Right lobe of liver (tissue), 6 donors: ENCODE measurements at regions not wholly inside any gene's neighbourhood (a gene's known extent, or its start where the extent isn't known, plus 50 kb on each side); places are given as distances from the start of the nearest gene placed in this dataset.

Source experiments
- ATAC-seq, 4 donors: fragments of 200-7000 bp; cut with Tn5 transposase; one replicate each; pipeline ENCODE4 v1.9.1; 2020; ENCODE audit warnings: mild to moderate bottlenecking in 4 of 4, moderate library complexity in 4 of 4
- DNase-seq, 3 donors: peaks; one replicate each; pipeline ENCODE4 v3.0.0-alpha.2; 2020
- H3K27ac ChIP-seq, 3 donors: fragments of 200-600 bp; one replicate each; pipeline ENCODE4 v1.8.0; 2022
- H3K27me3 ChIP-seq, 2 donors: fragments of 200-600 bp; one replicate each; pipeline ENCODE4 v1.8.0; 2022
- H3K36me3 ChIP-seq, 4 donors: fragments of 200-600 bp; sonication (generic) in 1 of 4; one replicate each; pipeline versions ENCODE4 v1.5.1 to v1.8.0; 2017 to 2022; ENCODE audit warnings: control low read depth in 1 of 4
- H3K4me1 ChIP-seq, 4 donors: fragments of 200-600 bp; sonication (generic) in 1 of 4; one replicate each; pipeline versions ENCODE4 v1.5.1 to v1.8.0; 2017 to 2022; ENCODE audit warnings: control low read depth in 1 of 4
- H3K4me3 ChIP-seq, 3 donors: fragments of 200-600 bp; one replicate each; pipeline ENCODE4 v1.8.0; 2022
- H3K9me3 ChIP-seq, 4 donors: fragments of 200-600 bp; sonication (generic) in 1 of 4; one replicate each; pipeline versions ENCODE4 v1.5.1 to v1.8.0; 2017 to 2022; ENCODE audit warnings: control low read depth in 1 of 4
- CTCF ChIP-seq, 4 donors: fragments of 200-600 bp in 3 of 4; fragments of 450-650 bp in 1 of 4; IDR thresholded peaks; one replicate each; pipeline versions ENCODE4 v1.5.1 to v1.8.0; 2016 to 2022; ENCODE audit warnings: antibody characterized with exemption in 4 of 4, mild to moderate bottlenecking in 2 of 4
- POLR2A ChIP-seq: fragments of 450-650 bp; IDR thresholded peaks from one replicate; pipeline ENCODE4 v1.6.1; 2017; ENCODE audit warnings: antibody characterized with exemption, mild to moderate bottlenecking
- WGBS: methylation state at CpG from one replicate; pipeline ENCODE4 v1.1.6; 2018; ENCODE audit warnings: low coverage, low lambda C conversion rate; ENCODE audit not compliant: insufficient coverage; ENCODE audit errors: missing lambda C conversion rate; 5-methylcytosine and 5-hydroxymethylcytosine counted together
- intact Hi-C, 2 donors: fragments of 100-400 bp; cut with DNase I; formaldehyde crosslinking; loops; one replicate each; pipeline versions ENCODE4 v1.11.2 to v1.14.1; 2022
- donor health status: DM: no; HTN: yes; CAD: no.
- donor health status: DM: no; HTN: no; CAD: no.
- donor health status: DM: no; HTN: no; CAD: no.
- donor health status: DM: no; HTN: yes; CAD: no.
- donor health status: DM: no; HTN: yes; CAD: no.

- ATAC-seq, result no peak
- DNase-seq, result no peak
- H3K27ac ChIP-seq, result no peak overlapping the region
- TF ChIP-seq POLR2A, result no peak
- TF ChIP-seq CTCF (IDR thresholded peaks at IDR 0.05), result no peak
- H3K27me3 ChIP-seq, result no peaks in the 10 kb centered on the region
- H3K4me3 ChIP-seq, result no peak overlapping the region
- 55% methylated on average over 6 of the region's 6 CpGs for WGBS
- H3K36me3 ChIP-seq, result no peaks in the 10 kb centered on the region
- H3K9me3 ChIP-seq, result no peaks in the 10 kb centered on the region
- intact Hi-C loops, result no loop called here
- H3K4me1 ChIP-seq, result no peaks in the 10 kb centered on the region
Observed at GRCh38 chr15:95278532-95279245, 1047.3 kb downstream of the MCTP2 start.

GRCh38 chr15:95279277-95280019 lies 1048.1 kb downstream of the MCTP2 start:
- no peak overlapping the region for H3K4me3 ChIP-seq
- H3K9me3 ChIP-seq, result no peaks in the 10 kb centered on the region
- no peak for TF ChIP-seq POLR2A
- TF ChIP-seq CTCF (IDR thresholded peaks at IDR 0.05), result no peak
- H3K4me1 ChIP-seq, result no peaks in the 10 kb centered on the region
- intact Hi-C loops, result no loop called here
- H3K36me3 ChIP-seq, result no peaks in the 10 kb centered on the region
- 56% methylated on average over 8 of the region's 8 CpGs for WGBS
- DNase-seq, result no peak
- H3K27ac ChIP-seq, result no peak overlapping the region
- no peak for ATAC-seq
- no peaks in the 10 kb centered on the region for H3K27me3 ChIP-seq

GRCh38 chr15:95280711-95281110 lies 1049.3 kb downstream of the MCTP2 start:
- Histone ChIP-seq H3K4me1 (no peaks in the 10 kb centered on the region), H3K9me3 (no peaks in the 10 kb centered on the region), H3K27me3 (no peaks in the 10 kb centered on the region), H3K27ac (no peak overlapping the region), H3K36me3 (no peaks in the 10 kb centered on the region), H3K4me3 (no peak overlapping the region)
- DNase-seq, result no peak
- intact Hi-C loops, result no loop called here
- WGBS, result 68% methylated on average over 5 of the region's 5 CpGs
- no peak for ATAC-seq
- TF ChIP-seq CTCF (IDR thresholded peaks at IDR 0.05), result no peak
- no peak for TF ChIP-seq POLR2A

GRCh38 chr15:95281470-95281869 lies 1049.0 kb upstream of the NR2F2 start:
- WGBS, result 41% methylated on average over 2 of the region's 2 CpGs
- no peaks in the 10 kb centered on the region for H3K36me3 ChIP-seq
- TF ChIP-seq CTCF (IDR thresholded peaks at IDR 0.05), result no peak
- TF ChIP-seq POLR2A, result no peak
- no peak for DNase-seq
- no peaks in the 10 kb centered on the region for H3K27me3 ChIP-seq
- H3K27ac ChIP-seq, result no peak overlapping the region
- no peaks in the 10 kb centered on the region for H3K4me1 ChIP-seq
- H3K4me3 ChIP-seq, result no peak overlapping the region
- intact Hi-C loops, result no loop called here
- no peaks in the 10 kb centered on the region for H3K9me3 ChIP-seq
- ATAC-seq, result no peak
